ENCODE measurements at regions not wholly inside any gene's neighbourhood (a gene's known extent, or its start where the extent isn't known, plus 50 kb on each side); places are given as distances from the start of the nearest gene placed in this dataset.

GRCh38 chr2:238988105-238988504, 140.2 kb downstream of the TWIST2 start:
- TF ChIP-seq CTCF (IDR thresholded peaks at IDR 0.05) (no peak), POLR2A (IDR thresholded peaks at IDR 0.05) (no peak)

Measured in uterus (tissue), 2 donors.